OCI-LY1 (cell line): ENCODE measurements at regions not wholly inside any gene's neighbourhood (a gene's known extent, or its start where the extent isn't known, plus 50 kb on each side); places are given as distances from the start of the nearest gene placed in this dataset.
"Not testable (repeated sequence)": the region's sequence is repeated elsewhere in the genome, so short reads cannot be mapped to it uniquely, and the experiment has no call there.

Source experiments
- H2AFZ ChIP-seq: fragments of 200-600 bp; sonication (generic), shearing (Covaris generic); 2 replicates; pipeline ENCODE4 v1.6.0; 2014; ENCODE audit warnings: antibody characterized with exemption, mild to moderate bottlenecking, low read length
- H3F3A ChIP-seq: fragments of 200-600 bp; sonication (generic), shearing (Covaris generic); 2 replicates; pipeline ENCODE4 v1.6.0; 2014; ENCODE audit warnings: mild to moderate bottlenecking, antibody characterized with exemption, low read length, moderate library complexity; ENCODE audit not compliant: insufficient read depth
- H3K27ac ChIP-seq: fragments of 200-600 bp; sonication (generic); 2 replicates; pipeline ENCODE4 v1.5.1; 2014; ENCODE audit warnings: low read length, mixed run types, mild to moderate bottlenecking, low read depth; ENCODE audit not compliant: poor library complexity, severe bottlenecking
- H3K27me3 ChIP-seq: fragments of 200-600 bp; sonication (generic); 2 replicates; pipeline ENCODE4 v1.6.0; 2014; ENCODE audit warnings: antibody characterized with exemption, mild to moderate bottlenecking, low read length, moderate library complexity; ENCODE audit not compliant: insufficient read depth
- H3K36me3 ChIP-seq: fragments of 200-600 bp; sonication (generic); 2 replicates; pipeline ENCODE4 v1.6.1; 2014; ENCODE audit warnings: mild to moderate bottlenecking, antibody characterized with exemption, low read length, moderate library complexity, mixed read lengths; ENCODE audit not compliant: insufficient read depth
- H3K4me1 ChIP-seq: fragments of 200-600 bp; sonication (generic); 2 replicates; pipeline ENCODE4 v1.5.1; 2014; ENCODE audit warnings: mild to moderate bottlenecking, low read length, moderate library complexity; ENCODE audit not compliant: insufficient read depth, severe bottlenecking
- H3K4me2 ChIP-seq: fragments of 200-600 bp; sonication (generic), shearing (Covaris generic); 2 replicates; pipeline ENCODE4 v1.6.1; 2014; ENCODE audit warnings: low read length
- H3K4me3 ChIP-seq: fragments of 200-600 bp; sonication (generic); 2 replicates; pipeline ENCODE4 v1.5.1; 2014; ENCODE audit warnings: low read length, low read depth, mild to moderate bottlenecking, mixed read lengths; ENCODE audit not compliant: poor library complexity, severe bottlenecking
- H3K79me2 ChIP-seq: fragments of 200-600 bp; shearing (Covaris generic); 2 replicates; pipeline ENCODE4 v1.6.1; 2016; ENCODE audit warnings: mixed run types, low read length, mixed read lengths; ENCODE audit not compliant: insufficient read depth
- H3K9ac ChIP-seq: fragments of 200-600 bp; sonication (generic), shearing (Covaris generic); 2 replicates; pipeline ENCODE4 v1.6.1; 2014; ENCODE audit warnings: mild to moderate bottlenecking, low read length, mixed read lengths
- H3K9me2 ChIP-seq: fragments of 200-600 bp; sonication (generic), shearing (Covaris generic); 2 replicates; pipeline ENCODE4 v1.6.1; 2014; ENCODE audit warnings: low read depth, mild to moderate bottlenecking, low read length, mixed read lengths
- H3K9me3 ChIP-seq: fragments of 200-600 bp; shearing (Covaris generic); 2 replicates; pipeline ENCODE4 v1.6.1; 2014; ENCODE audit warnings: low read length, mixed read lengths
- H4K20me1 ChIP-seq: fragments of 200-600 bp; sonication (generic), shearing (Covaris generic); 2 replicates; pipeline ENCODE4 v1.6.0; 2016; ENCODE audit warnings: mild to moderate bottlenecking, low read length; ENCODE audit not compliant: insufficient read depth
- CTCF ChIP-seq: fragments of 200-600 bp; sonication (generic), shearing (Covaris generic); IDR thresholded peaks from 2 replicates; pipeline ENCODE4 v1.5.1; 2017; ENCODE audit warnings: mild to moderate bottlenecking, antibody characterized with exemption, low read length, moderate library complexity, mixed read lengths
- EZH2 ChIP-seq: fragments of 200-600 bp; sonication (generic), shearing (Covaris generic); IDR thresholded peaks from 2 replicates; pipeline ENCODE4 v1.8.0; 2017; ENCODE audit warnings: borderline replicate concordance, mixed run types, mild to moderate bottlenecking, antibody characterized with exemption, low read length, moderate library complexity, mixed read lengths

- Histone ChIP-seq H3K4me1 (no peaks in the 10 kb centered on the region), H2AFZ (no peak overlapping the region), H3K4me2 (no peak overlapping the region)
These were observed 281.7 kb downstream of the AHR start for GRCh38 chr7:17580141-17580540.

GRCh38 chr7:17580856-17581255 lies 282.4 kb downstream of the AHR start:
- Histone ChIP-seq H3K27ac (no peak overlapping the region), H3K9ac (no peak overlapping the region), H3K27me3 (no peaks in the 10 kb centered on the region), H3K9me2 (no peaks in the 10 kb centered on the region), H3K4me2 (no peak overlapping the region), H2AFZ (no peak overlapping the region), H3K4me3 (no peak overlapping the region), H3K79me2 (no peaks in the 10 kb centered on the region), H4K20me1 (no peaks in the 10 kb centered on the region), H3K36me3 (no peaks in the 10 kb centered on the region), H3K4me1 (no peaks in the 10 kb centered on the region), H3K9me3 (no peaks in the 10 kb centered on the region), H3F3A (no peaks in the 10 kb centered on the region)
- TF ChIP-seq EZH2 (no peak), CTCF (no peak)

More at GRCh38 chr7:17580141-17580540, 281.7 kb downstream of the AHR start:
- no peak for TF ChIP-seq CTCF
- no peak for TF ChIP-seq EZH2
- Histone ChIP-seq H3K79me2 (no peaks in the 10 kb centered on the region), H3K9me3 (no peaks in the 10 kb centered on the region), H4K20me1 (no peaks in the 10 kb centered on the region), H3K27me3 (no peaks in the 10 kb centered on the region), H3F3A (no peaks in the 10 kb centered on the region), H3K27ac (no peak overlapping the region), H3K9ac (no peak overlapping the region), H3K9me2 (no peaks in the 10 kb centered on the region), H3K4me3 (no peak overlapping the region), H3K36me3 (no peaks in the 10 kb centered on the region)

- Histone ChIP-seq H3K4me2 (no peak overlapping the region), H3K4me1 (no peaks in the 10 kb centered on the region), H3K27me3 (no peaks in the 10 kb centered on the region), H3K9me3 (no peaks in the 10 kb centered on the region), H2AFZ (no peak overlapping the region), H3F3A (no peaks in the 10 kb centered on the region), H3K9ac (no peak overlapping the region), H4K20me1 (no peaks in the 10 kb centered on the region), H3K79me2 (no peaks in the 10 kb centered on the region), H3K27ac (no peak overlapping the region), H3K9me2 (no peaks in the 10 kb centered on the region), H3K4me3 (no peak overlapping the region), H3K36me3 (no peaks in the 10 kb centered on the region)
- no peak for TF ChIP-seq EZH2
- no peak for TF ChIP-seq CTCF
These were observed 282.8 kb downstream of the AHR start for GRCh38 chr7:17581301-17581700.

GRCh38 chr7:17582696-17583095 lies 284.2 kb downstream of the AHR start:
- not testable (repeated sequence) for H2AFZ ChIP-seq, H3K4me1 ChIP-seq, H3K27me3 ChIP-seq, H3K36me3 ChIP-seq, H3K9me3 ChIP-seq, H3K4me2 ChIP-seq, H3K9me2 ChIP-seq, H3K27ac ChIP-seq, H3K79me2 ChIP-seq, H3F3A ChIP-seq, H3K4me3 ChIP-seq, H3K9ac ChIP-seq, H4K20me1 ChIP-seq
